ENCODE measurements at regions not wholly inside any gene's neighbourhood (a gene's known extent, or its start where the extent isn't known, plus 50 kb on each side); places are given as distances from the start of the nearest gene placed in this dataset.

- no peak for TF ChIP-seq PRDM2 (tag by site-specific recombination; IDR thresholded peaks at IDR 0.05; ENCODE audit: borderline replicate concordance)
- no peak for TF ChIP-seq ZNF548 (tag by site-specific recombination; IDR thresholded peaks at IDR 0.05)
- TF ChIP-seq ZNF280D (tag by site-specific recombination; IDR thresholded peaks at IDR 0.05) = no peak
- TF ChIP-seq REST (tag by site-specific recombination; IDR thresholded peaks at IDR 0.05) = no peak
- TF ChIP-seq ZNF280C (tag by site-specific recombination; IDR thresholded peaks at IDR 0.05) = no peak
- no peak for TF ChIP-seq ZNF473 (tag by site-specific recombination; IDR thresholded peaks at IDR 0.05)
- TF ChIP-seq SETDB1 (IDR thresholded peaks at IDR 0.05; ENCODE audit: insufficient read length, low read length) = no peak
Measured at GRCh38 chrX:20461576-20461975, 194.9 kb upstream of the RPS6KA3 start (continued).

- no peaks in the 10 kb centered on the region for H3K36me3 ChIP-seq (ENCODE audit: control insufficient read depth in 2 of 2, insufficient read depth in 1 of 2, low read length in 2 of 2)
- H3K9me3 ChIP-seq (ENCODE audit: control insufficient read depth, insufficient read depth, low read depth, low read length) = no peaks in the 10 kb centered on the region
- no peak overlapping the region for H3K27ac ChIP-seq (ENCODE audit: extremely low read depth, low read depth, low read length)
- no peak overlapping the region for H3K4me3 ChIP-seq (ENCODE audit: low read depth, low read length)
- no peak for TF ChIP-seq ZNF280D (tag by site-specific recombination; IDR thresholded peaks at IDR 0.05)
- no peak for TF ChIP-seq ZBTB44 (tag by site-specific recombination; IDR thresholded peaks at IDR 0.05)
- TF ChIP-seq ZNF585B (tag by site-specific recombination; IDR thresholded peaks at IDR 0.05) = no peak
- TF ChIP-seq ZNF48 (tag by site-specific recombination; IDR thresholded peaks at IDR 0.05) = no peak
- no peak for TF ChIP-seq SCRT2 (tag by site-specific recombination; IDR thresholded peaks at IDR 0.05)
- no peaks in the 10 kb centered on the region for H3K4me1 ChIP-seq (ENCODE audit: control insufficient read depth, insufficient read depth, low read length)
- POLR2A ChIA-PET = no interaction called here
- CTCF ChIA-PET = no interaction called here
Measured at GRCh38 chrX:20461002-20461401, 194.3 kb upstream of the RPS6KA3 start.
